ENCODE measurements at regions not wholly inside any gene's neighbourhood (a gene's known extent, or its start where the extent isn't known, plus 50 kb on each side); places are given as distances from the start of the nearest gene placed in this dataset.
"Not testable (repeated sequence)": the region's sequence is repeated elsewhere in the genome, so short reads cannot be mapped to it uniquely, and the experiment has no call there.

- no peak for DNase-seq
Observed at GRCh38 chr6:15953152-15953880, 175.6 kb upstream of the MYLIP start.

DNA sequence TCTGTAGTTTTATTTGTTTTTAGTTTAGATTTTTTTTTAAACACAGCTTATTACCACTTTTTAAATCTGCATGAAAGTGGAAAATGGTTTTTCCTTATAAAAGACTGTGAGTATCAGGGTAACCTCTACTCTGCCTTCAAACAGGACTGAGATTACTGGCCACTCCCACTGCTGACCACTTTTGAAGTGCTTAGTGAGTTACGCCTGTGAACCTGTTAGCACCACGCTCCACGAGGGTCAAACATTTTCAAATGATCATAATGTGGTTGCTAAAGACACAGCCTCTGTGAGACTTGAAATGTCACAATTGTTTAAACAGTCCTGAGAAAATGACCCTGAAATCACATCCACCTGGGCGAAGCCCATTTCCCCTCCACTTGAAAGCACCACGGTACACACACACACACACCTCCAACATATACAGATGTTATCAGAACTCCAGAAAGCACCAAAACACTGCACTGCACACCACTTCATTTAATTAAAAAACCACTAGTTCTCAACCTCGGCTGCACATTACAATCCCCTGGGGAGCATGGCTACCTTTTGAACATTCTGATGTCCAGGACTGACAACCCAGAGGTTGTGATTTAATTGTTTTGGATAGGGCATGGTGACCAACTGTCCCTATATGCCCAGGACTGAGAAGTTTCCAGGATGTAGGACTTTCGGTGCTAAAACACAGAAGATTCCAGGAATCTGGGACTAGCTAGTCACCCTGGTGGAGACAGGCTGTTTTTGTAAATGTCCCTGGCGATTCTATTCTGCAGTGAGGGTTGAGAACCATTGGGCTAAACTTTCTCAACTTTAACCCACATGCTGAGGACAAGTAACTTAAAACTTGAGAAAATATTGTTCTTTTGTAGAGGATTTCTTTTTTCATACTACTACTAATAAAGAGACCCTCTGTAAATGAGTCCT is 176.4 kb upstream of the MYLIP start:
- DNase-seq = no peak

DNA sequence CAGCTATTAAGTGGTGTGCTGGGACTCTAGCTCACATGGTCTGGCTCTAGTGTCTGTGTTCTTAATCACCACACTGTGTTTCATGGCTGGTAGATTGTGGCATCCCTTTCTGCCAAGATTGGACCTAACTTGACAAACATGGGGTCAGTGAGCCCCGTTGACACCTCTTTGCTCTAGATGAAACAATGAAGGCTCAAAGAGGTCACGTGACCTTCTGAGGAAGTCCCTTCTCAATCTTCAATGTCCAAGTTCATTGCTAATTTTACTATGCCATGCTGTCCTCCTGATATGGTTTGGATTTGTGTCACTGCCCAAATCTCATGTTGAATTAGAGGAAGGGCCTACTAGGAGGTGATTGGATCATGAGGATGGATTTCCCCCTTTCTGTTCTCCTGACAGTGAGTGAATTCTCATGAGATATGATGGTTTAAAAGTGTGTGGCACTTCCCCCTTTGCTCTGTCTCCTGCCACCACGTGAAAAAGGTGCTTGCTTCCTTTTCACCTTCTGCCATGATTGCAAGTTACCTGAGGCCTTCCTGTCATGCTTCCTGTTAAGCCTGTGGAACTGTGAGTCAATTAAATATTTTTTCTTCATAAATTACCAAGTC is 177.8 kb upstream of the MYLIP start:
- DNase-seq = no peak

DNA sequence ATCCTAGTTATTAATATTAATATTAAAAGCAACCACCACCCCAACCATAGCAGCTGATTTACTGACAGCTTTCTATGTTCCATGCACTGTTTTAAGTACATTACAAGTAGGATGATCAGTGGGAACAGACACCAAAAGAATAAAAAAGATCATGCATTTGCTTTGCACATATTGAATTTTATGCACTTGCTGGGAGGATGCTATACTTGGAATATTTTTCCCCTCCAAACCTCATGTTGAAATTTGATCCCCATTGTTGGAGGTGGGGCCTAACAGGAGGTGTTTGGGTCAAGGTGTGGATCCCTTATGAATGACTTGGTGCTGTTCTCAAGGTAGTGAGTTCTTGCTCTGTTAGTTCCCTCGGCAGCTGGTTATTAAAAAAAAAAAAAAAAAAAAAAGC is 178.9 kb upstream of the MYLIP start:
- DNase-seq = no peak

DNA sequence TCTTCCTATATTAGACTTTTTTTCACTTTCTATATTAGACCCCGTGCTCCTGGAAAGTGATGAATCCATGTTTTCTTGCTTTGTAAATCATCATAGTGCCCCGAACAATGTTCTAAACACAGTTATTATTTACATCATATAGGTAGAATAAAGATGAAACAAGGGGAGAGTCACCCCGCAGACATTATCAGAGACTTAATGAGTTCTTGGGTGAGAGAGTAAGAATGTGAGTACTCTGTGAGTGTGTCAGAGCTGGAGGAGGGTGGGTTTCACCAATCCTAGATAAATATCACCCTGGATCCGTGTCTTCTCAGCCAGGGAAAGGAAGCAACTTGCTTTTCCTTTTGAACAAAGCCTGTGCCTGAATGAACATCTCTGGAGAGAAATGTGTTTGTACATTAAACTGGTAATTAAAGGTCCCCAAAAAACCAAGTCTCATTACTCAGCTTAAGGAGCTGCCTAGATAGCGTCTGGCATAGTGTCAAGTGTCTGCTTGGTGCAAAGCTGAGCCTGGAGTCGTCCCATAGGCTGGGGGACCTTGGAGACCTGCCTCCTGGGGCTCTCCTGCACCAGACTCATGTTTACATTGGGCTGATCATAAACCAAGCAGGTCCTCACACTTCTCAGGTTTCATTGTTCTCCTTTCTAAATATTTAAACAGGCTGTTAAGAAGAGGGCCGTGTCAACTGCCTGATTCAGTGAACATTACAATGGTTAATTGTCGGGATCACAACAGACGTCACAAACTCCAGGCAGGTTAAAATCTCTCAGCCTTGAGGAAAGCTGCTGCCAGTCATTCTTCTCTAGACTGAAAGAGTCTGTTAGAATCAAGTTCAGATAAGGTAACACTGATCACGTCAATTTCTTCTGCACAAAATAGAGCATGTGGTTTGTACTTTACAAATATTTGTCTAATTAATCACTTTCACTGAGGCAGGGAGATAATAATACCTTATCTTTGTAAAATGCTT is 179.7 kb upstream of the MYLIP start:
- peak; percentile 98 for DNase-seq

DNA sequence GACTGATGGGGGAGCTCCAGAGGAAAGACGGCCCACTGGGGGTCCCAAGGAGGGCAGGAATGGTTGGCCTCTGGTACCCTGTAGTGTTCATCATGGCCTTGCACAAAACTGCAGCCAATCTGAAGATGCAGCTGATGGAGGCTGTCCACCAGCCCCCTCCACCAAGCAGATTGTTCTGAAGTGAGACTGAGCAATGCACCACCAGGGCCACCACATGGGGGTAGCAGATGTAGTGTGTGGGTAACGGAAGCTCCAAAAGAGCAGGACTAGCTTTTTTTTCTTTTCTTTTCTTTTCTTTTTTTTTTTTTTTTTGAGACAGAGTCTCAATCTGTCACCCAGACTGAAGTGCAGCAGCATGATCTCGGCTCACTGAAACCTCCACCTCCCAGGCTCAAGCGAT is 181.0 kb upstream of the MYLIP start:
- no peak for DNase-seq

- no peak for DNase-seq
Observed at GRCh38 chr6:15947436-15947835, 181.4 kb upstream of the MYLIP start.

- no peak for DNase-seq
Observed at GRCh38 chr6:15946701-15947385, 182.0 kb upstream of the MYLIP start.

- no peak for DNase-seq
Observed at GRCh38 chr6:15945593-15946159, 183.2 kb upstream of the MYLIP start.

- no peak for DNase-seq
Observed at GRCh38 chr6:15943423-15943822, 185.5 kb upstream of the MYLIP start.

DNA sequence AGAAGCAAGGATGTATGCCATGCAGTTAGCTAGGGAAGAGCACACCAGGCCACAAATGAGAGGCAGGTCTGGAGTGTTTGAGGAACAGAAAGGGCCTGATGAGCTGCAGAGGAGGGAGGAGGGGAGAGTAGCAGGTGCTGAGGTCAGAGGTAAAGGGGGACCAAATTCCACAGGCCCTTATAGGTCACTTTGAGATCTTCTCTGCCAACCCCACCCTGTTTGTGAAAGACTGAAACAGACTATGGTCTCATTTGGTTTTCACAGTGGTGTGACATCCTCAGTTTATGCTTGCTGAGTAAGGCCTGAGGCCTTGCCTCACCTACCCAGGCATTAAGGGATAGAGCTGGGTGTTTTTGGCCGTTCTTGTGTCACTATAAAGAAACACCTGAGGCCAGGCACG is 187.7 kb upstream of the MYLIP start:
- no peak for DNase-seq

DNA sequence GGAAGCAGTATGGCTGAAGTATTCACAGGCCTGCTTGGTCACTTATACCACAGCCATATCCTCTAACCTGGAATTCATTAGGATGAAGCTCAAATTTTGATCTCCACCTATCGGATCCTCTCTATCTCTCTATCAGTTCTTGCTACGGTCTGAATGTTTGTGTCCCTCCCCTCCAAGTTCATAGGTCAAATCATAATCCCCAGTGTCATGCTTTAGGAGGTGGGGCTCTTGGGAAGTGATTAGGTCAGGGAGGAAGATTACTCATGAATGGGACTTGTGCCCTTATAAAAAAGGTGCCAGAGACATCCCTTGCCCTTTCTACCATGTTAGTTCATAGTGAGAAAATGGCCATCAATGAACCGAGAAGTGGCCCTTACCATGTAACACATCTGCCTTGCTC is 190.8 kb upstream of the MYLIP start:
- DNase-seq = no peak

DNA sequence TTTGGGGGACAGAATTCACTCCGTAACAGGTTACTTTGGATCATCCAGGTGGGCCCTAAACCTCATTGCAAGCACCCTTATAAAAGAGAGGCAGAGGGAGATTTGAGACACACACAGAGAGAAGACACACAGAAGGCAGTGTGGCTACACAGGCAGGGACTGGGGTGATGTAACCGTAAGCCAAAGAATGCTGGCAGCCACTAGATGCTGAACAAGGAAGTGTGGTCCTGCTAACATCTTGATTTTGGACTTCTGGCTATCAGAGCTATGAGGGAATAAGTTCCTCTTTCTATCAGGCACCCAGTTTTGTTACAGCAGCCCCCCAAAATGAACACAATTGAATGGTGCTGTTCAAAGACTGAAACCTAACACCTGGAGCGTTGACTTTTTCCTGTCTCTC is 191.3 kb upstream of the MYLIP start:
- no peak for DNase-seq

- DNase-seq = no peak
Observed at GRCh38 chr6:15936503-15936902, 192.4 kb upstream of the MYLIP start.

DNA sequence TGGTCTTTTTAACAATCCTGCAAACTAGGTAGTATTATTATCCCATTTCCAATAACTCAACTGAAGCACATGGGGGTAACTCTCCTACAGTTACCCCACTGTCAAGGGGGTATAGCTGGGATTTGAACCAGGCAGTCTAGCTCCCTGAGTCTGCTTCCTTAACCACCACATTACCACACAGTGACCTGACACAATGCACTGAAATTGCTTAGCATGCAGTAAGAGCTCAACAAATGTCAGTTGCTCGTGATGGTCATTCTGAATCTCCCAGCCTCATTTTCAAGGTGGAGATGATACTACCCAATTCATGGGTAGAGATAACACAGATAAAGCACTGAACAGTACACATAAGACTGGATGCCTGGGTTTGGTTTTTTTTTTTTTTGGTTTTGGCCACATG is 193.2 kb upstream of the MYLIP start:
- DNase-seq = no peak

GRCh38 chr6:15931697-15932096 is 197.2 kb upstream of the MYLIP start:
- not testable (repeated sequence) for DNase-seq

DNA sequence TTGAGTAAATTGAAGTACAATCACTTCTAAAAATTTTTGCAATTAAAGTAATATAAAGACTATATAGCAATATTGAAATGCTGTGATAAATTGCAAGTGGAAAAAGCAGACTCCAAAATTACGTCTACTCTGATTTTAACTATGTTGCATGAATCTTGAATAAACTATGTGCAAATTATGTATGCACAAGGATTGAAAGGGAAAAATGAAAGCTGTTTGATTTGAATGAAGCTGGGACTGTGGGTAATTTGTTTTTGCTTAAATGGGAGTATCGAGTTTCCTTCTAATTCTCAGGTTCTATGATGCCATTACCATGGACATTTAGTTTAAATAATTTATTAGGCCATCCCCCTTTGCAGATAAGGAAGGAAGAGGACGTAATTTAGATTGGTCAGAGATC is 198.7 kb upstream of the MYLIP start:
- no peak for DNase-seq

- no peak for DNase-seq
Observed at GRCh38 chr6:15929685-15930084, 199.2 kb upstream of the MYLIP start.

- DNase-seq = no peak
Observed at GRCh38 chr6:15927531-15928225, 201.2 kb upstream of the MYLIP start.

DNA sequence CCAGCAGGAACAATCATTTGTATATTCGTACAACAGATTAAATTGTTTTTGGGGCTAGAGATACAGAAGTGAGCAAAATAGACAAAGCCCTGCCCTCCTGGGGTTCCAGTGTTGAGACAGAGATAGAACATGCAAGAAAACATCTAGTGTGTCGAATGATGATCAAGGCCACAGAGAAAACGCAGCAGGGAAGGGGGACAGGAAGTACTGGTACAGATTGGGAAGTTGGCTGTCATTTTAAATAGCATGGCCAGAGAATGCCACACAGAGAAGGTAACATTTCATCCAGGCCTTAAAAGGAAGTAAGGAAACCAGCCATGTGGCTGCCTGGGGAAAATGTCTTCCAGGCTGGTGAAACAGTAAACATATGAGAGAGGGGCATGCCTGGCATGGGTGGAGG is 202.6 kb upstream of the MYLIP start:
- no peak for DNase-seq

GRCh38 chr6:15924893-15925292 is 204.0 kb upstream of the MYLIP start:
- no peak for DNase-seq

All from NCI-H1436 treated with DMSO at 0.1 percent for 48 hours (cell line).